GM12874 (cell line): ENCODE measurements at regions not wholly inside any gene's neighbourhood (a gene's known extent, or its start where the extent isn't known, plus 50 kb on each side); places are given as distances from the start of the nearest gene placed in this dataset.

Source experiments
- CTCF ChIP-seq: IDR thresholded peaks from 2 replicates; pipeline ENCODE4 v1.5.1; 2011; ENCODE audit warnings: low read depth, mild to moderate bottlenecking, control low read depth, low read length, moderate library complexity; ENCODE audit not compliant: insufficient read depth

DNA sequence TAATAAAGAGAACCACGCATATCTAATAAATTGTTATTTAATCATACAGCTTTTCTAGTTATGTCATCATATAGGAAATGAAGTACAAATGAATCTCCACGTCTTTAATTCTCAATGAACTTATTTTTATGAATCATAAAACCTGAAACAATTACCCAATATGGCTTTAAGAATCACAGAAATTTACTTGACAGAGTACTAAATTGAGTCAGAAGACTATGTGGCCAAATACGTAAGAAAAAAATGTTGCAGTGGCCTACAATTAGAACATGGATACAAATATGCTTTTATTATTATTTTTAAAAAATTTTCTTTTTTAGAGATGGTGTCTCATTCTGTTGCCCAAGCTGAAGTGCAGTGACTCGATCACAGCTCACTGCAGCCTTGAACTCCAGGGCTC is 584.7 kb upstream of the SLC35B3 start:
- no peak for TF ChIP-seq CTCF

DNA sequence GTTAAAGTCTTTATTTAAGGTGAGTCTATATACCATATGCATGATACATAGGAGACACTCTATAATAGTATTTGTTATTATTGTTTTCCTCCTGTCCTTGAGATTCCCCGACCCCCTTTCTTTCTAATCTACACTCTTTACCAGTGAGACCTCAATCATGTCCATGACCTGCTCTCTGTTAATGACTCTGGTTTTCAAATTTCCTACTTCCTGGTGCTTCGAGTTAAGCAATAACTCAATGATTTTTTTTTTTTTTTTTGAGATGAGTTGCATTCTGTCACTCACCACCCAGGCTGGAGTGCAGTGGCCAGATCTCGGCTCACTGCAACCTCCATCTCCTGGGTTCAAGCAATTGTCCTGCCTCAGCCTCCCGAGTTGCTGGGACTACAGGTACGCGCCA is 574.6 kb upstream of the SLC35B3 start:
- TF ChIP-seq CTCF, result no peak

- no peak for TF ChIP-seq CTCF
These were observed 571.7 kb upstream of the SLC35B3 start for GRCh38 chr6:9007027-9007426.

DNA sequence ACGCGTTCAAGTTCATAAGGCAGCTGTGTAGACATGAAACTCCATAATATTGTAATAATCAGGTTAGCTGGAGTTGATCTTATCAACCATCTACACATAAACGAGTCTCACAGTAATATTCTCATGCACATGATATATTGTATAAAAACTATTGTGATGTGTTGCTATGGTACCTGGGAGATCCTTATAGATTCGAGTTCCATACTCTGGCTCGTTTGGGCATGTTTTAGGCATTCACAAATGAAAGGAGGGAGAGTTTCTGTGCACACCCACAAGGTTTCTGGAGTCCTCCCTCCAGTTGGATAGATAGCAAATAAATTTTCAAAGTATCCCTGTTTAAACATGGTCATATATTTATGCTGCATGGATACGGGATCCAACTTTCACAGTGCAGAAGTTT is 567.5 kb upstream of the SLC35B3 start:
- TF ChIP-seq CTCF, result no peak

DNA sequence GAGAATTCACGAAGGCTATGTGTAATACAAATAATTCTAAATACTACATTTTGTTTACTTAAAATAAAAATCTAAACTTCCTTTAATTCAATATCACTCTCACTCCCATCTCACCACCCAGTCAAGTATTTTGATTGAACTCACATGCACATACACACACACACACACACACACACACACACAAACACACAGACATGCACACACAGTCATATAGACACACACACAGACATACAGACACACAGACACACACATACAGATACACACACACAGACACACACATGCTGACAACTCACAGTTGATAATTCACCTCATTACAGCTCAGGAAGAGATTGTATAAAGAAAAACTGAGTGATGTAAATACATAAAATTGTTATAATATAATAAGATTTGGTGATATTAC is 559.8 kb upstream of the SLC35B3 start:
- no peak for TF ChIP-seq CTCF

DNA sequence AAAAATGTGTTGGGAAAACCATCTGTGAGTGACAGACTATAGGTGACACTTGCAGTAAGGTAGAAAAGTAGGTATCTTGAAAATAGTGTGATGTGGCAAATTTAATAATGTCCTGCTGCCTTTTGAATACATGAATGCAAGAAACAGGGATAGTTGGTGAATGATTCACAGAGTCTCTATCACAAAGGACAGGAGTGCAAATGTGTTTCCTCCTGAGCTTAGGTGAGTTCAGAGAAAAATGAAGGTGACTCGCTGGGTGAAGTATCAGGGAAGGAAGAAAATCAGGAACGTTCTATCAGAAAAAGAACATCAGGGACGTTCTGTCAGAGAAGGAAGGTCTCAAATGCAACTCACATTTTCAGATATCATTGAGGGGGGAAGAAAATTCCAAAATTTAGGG is 557.8 kb upstream of the SLC35B3 start:
- no peak for TF ChIP-seq CTCF

GRCh38 chr6:8991844-8992243 is 556.5 kb upstream of the SLC35B3 start:
- no peak for TF ChIP-seq CTCF

GRCh38 chr6:8990075-8990474 is 554.7 kb upstream of the SLC35B3 start:
- no peak for TF ChIP-seq CTCF
